GM12865 (cell line): ENCODE measurements at regions not wholly inside any gene's neighbourhood (a gene's known extent, or its start where the extent isn't known, plus 50 kb on each side); places are given as distances from the start of the nearest gene placed in this dataset.

Experiments
- DNase-seq: peaks from one replicate; pipeline ENCODE4 v3.0.0; 2010; ENCODE audit warnings: low read depth
- H3K4me3 ChIP-seq: 2 replicates; pipeline ENCODE4 v1.5.1; 2011; ENCODE audit warnings: mild to moderate bottlenecking, low read depth, low read length, control low read depth
- CTCF ChIP-seq: IDR thresholded peaks from 2 replicates; pipeline ENCODE4 v1.5.1; 2011; ENCODE audit warnings: low read length, control low read depth, low read depth, inconsistent platforms; ENCODE audit not compliant: insufficient read depth; ENCODE audit errors: missing control alignments

- no peak overlapping the region for H3K4me3 ChIP-seq
- no peak for TF ChIP-seq CTCF
- no peak for DNase-seq
Measured at GRCh38 chr11:104432981-104433380, 269.0 kb upstream of the PDGFD start.

GRCh38 chr11:104432526-104432925 is 268.6 kb upstream of the PDGFD start:
- no peak for TF ChIP-seq CTCF
- H3K4me3 ChIP-seq: no peak overlapping the region

GRCh38 chr11:104422324-104422944 is 258.5 kb upstream of the PDGFD start:
- TF ChIP-seq CTCF: no peak
- DNase-seq: no peak
- no peak overlapping the region for H3K4me3 ChIP-seq

More at GRCh38 chr11:104432526-104432925, 268.6 kb upstream of the PDGFD start:
- no peak for DNase-seq

GRCh38 chr11:104410336-104410735 is 246.4 kb upstream of the PDGFD start:
- no peak overlapping the region for H3K4me3 ChIP-seq
- TF ChIP-seq CTCF: no peak
- no peak for DNase-seq

GRCh38 chr11:104408630-104409029 is 244.7 kb upstream of the PDGFD start:
- no peak for TF ChIP-seq CTCF
- no peak overlapping the region for H3K4me3 ChIP-seq
- no peak for DNase-seq

GRCh38 chr11:104405277-104405676 is 241.3 kb upstream of the PDGFD start:
- TF ChIP-seq CTCF: no peak
- DNase-seq: no peak
- H3K4me3 ChIP-seq: no peak overlapping the region
